Dedifferentiated amniotic fluid mesenchymal stem cell (primary cell): ENCODE measurements at regions not wholly inside any gene's neighbourhood (a gene's known extent, or its start where the extent isn't known, plus 50 kb on each side); places are given as distances from the start of the nearest gene placed in this dataset.

ENCODE experiments used
- DNase-seq: peaks from one replicate; pipeline ENCODE4 v3.0.0-alpha.2; 2016; ENCODE audit errors: extremely low spot score

DNA sequence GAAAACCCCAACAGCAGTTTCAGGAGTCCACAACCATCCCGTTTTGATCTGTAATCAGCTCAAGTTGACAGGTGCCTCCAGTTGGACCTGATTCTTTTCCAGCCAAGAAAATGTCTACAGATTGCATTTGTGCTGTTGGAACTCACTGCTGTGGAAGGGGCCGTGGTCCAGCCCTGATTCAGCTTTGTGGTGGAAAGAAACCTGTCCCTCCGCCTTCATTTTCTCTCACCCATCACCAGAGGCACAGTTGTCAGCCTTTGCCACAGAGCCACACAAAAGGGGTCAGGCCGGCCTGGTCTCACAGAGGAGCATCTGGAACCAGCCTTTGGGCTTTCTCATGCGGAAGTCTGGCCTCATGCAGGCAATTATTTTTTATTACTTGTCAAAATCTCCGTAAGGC, 483.6 kb downstream of the GADD45G start:
- DNase-seq, result no peak

DNA sequence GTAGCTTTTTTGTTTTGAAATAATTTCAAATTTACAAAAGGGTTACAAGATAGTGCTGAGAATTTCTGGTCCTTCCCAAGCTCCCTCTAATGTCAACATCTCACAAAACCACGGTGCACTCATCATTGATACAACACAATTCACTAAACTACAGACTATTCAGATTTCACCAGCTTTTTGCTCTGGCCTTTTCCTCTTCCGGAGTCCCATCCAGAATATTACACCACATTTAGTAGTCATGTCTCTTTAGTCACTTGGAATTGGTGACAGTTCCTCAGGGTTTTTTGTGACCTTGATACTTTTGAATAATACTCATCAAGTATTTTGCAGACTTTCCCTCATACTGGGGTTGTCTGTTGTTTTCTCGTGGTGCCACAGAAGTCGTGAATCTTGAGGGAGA, 484.0 kb downstream of the GADD45G start:
- DNase-seq, result no peak

DNA sequence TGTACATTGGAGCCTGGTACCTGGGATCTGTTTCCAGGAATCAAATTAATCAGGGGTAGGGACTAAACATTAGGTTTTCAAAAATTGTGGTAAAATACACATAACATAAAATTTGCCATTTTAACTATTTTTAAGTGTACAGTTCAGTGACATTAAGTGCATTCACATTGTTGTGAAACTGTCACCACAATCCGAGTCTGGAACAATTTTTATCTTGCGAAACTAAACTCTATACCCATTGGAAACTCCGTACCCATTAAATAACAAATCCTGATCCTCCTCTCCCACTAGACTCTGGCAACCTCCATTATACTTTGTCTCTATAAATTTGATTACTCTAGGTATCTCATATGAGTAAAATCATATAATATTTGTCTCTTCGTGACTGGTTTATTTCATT, 486.2 kb downstream of the GADD45G start:
- no peak for DNase-seq

DNA sequence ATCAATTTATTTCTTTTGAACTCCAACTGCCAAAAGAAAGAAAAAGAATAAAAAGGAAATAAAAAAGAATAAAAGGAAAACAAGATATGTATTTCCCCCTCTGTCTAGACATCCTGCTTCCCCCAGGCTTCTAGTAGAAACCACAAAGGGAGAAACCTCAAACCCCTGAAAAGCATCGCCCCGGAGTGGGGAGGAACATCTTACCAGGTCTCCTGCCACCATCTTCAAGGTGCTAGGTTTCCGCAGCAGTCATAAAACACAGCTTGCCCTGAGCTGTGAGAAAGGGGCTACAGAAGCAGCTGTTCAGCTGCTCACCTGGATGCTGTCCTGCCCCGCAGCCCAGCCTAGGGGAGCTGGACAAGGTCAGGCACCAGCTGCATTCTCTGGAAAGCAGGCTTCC, 487.7 kb downstream of the GADD45G start:
- no peak for DNase-seq

DNA sequence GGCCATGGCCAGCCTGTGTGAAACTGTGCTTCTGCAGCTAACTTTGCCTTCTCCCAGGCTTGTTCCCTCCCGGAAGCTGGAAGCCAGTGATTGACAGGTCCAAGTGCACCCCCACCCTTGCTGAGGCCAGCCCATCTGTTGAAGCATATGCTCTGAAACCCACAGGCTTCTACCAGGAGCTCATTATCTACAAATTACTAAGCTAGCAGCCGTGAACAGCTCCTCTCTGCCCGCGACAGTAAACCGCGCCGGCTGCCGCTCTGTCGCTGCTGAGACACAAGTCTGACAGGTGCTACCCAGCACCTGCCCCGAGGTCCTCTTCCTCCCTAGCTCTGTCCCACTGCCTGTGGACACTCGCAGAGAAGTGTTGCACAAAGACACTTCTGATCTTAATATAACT, 490.9 kb downstream of the GADD45G start:
- no peak for DNase-seq

DNA sequence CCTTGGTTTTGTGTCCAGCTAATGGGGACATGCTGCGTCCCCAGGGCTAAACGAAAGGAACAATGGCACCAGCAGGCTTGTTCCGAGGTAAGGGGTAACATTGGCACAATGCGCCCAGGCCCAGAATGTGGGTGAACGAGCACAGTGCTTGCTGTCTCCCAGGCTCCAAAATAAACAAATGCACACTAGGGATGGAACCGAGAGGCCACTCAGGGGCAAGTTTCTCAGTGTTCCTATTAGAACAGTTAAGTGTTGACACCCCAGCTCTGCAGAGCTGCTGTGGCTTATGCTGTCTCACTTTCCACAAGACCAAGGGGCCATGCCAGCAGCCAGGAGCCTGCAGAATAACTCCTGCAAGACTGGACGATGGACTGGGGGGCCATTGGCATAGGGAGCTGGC, 492.4 kb downstream of the GADD45G start:
- no peak for DNase-seq

DNA sequence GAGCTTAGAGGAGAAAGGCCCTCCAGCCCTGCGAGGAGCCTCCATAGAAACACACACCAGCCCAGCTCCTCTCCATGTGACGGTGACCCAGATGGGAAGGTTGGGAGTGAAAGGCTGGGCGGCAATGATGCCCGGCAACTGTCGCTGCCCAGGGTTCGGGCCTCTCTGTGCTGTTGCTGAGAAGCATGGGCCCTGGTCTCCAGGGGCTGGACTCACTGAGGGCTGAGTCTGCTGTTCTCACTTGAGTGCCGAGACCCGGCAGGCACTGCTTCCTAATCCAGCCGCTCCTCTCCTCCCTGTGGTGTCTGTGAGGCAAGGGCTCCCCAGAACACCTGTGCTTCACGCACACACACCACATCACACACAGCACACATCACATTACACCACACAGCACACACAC, 493.6 kb downstream of the GADD45G start:
- no peak for DNase-seq

DNA sequence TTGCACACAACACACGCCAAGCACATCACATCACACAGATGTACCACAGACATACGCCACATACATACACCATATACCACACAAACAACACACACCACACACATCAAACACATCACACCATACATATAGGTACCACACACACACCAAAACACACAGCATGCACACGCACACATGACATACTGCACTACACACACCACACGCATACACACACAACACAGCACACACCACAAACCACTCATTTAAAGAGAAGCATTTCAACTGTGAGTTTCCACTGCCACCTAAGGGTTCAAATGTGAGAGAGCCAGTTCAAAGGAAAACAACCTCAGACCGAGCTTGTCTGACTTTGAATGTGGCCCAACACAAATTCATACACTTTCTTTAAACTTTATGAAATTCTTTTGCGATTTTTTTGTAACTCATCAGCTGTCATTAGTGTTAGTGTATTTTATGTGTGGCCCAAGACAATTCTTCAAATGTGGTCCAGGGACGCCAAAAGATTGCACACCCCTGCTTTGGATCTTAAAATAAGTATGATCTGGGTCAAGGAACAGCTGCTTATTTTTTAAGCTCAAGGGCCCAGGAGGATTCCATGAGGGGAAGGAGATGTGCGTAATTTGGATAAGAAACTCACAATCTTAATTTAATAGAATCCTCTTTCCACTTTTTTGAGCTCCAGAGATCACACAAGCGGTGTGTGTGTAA, 494.6 kb downstream of the GADD45G start:
- no peak for DNase-seq

DNA sequence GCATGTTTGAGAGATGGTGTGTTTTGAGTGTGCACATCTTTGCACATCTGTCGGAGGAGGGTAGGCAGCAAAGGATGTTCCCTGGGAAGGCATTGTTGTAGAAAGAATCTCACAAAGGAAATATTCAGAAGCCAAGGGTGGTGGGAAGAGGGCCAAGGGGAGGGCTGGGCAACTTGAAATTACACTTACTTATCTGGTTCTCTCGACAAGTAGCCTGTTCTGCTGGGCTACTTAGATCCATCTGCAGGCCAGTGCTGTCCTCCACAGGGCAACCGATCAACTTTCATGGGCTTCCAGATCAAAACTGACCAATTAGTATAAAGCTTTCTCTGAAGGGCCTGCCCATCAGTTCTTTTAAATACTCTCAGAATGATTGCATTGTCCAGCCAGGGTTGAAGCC, 495.2 kb downstream of the GADD45G start:
- no peak for DNase-seq

DNA sequence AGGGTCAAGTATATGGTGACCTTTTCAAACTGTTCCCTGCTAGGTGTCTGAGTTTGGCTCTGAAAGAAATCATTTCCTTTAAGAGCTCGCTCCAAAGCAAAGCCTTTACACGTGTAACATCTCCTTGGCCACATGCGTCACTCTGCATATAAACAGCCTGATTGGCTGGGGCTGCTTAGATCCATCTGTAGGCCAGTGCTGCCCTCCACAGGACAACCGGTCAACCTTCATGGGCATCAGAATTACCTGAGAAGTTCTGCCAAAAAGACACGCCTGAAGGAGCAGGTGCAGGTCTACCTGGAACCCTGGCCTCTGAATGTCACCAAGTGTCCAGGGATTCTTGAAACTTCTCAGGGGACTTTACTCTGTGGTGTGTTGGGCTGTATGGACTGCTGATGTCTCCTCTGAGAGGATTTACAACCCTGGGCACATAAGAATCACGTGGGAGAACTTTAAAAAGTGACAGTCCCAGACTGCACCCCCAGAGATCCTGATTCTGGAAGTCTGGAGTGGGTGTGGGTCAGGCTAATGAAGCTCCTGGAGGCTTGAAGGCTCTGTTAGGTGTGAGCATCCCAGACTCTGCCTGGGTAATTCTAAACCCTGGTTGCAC, 497.6 kb downstream of the GADD45G start:
- peak; percentile 42 for DNase-seq

DNA sequence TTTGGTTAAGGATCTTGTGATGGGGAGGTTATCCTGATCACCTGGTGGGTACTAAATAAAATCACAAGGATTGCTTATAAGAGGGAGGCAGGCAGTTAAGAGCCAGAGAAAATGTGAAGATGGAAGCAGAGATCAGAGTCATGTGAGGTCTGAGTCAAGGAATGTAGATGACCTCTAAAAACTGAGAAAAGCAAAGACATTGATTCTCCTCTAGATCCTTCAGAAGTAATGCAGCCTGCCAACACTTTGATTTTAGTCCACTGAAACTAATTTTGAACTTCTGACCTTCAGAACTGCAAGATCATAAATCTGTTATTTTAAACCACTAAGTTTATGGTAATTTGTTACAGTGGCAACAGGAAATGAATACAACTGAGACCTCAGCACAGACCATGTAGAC, 499.0 kb downstream of the GADD45G start:
- DNase-seq, result no peak

DNA sequence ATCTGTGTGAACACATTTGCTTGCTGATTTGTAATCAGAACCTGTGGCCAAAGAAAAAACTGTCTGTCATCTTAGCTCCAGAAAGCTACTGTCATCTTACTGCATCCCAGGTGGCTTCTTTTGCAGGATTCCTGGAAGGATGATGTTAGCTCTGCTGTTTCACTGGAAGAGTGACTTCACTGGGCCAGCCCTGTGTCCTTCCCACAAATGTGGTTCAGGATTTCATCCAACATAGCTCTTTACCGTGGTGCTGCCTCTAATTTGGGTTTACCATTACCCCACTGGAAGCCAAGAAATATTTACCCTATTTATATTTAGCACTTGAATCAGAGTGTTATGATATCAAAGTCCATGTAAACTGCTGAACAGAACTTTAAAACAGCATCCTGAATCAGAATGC, 501.0 kb downstream of the GADD45G start:
- no peak for DNase-seq

DNA sequence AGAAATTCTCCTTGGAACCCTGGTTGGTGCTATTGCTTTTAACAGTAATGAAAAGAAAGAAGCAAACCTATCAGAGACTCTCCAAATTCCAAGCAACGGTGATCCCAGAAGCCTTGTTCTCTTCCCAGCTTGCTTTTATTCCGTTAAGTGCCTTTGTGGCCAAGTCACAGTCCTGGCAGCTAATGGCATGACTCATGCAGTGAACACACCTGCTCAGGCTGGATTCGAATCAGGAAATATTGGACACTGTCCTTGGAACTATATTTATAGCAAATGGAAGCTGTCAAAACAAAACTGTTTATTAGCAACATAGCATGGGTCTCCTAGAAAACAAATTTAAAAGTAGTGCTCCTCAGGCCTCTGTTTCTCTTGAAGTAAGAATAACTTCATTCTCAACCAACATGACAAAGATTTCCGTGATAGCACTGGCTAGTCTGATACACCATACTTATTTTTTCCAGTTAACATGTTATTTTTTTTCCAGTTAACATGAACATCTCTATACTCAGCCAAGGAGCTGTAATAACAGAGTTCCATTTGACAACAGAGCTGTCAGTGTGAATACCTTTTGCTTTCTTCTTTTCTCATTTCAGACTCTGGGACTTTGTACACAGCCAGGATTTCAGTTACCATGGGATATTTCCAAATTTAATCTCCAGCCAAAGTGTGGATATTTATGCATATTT, 502.4 kb downstream of the GADD45G start:
- no peak for DNase-seq

DNA sequence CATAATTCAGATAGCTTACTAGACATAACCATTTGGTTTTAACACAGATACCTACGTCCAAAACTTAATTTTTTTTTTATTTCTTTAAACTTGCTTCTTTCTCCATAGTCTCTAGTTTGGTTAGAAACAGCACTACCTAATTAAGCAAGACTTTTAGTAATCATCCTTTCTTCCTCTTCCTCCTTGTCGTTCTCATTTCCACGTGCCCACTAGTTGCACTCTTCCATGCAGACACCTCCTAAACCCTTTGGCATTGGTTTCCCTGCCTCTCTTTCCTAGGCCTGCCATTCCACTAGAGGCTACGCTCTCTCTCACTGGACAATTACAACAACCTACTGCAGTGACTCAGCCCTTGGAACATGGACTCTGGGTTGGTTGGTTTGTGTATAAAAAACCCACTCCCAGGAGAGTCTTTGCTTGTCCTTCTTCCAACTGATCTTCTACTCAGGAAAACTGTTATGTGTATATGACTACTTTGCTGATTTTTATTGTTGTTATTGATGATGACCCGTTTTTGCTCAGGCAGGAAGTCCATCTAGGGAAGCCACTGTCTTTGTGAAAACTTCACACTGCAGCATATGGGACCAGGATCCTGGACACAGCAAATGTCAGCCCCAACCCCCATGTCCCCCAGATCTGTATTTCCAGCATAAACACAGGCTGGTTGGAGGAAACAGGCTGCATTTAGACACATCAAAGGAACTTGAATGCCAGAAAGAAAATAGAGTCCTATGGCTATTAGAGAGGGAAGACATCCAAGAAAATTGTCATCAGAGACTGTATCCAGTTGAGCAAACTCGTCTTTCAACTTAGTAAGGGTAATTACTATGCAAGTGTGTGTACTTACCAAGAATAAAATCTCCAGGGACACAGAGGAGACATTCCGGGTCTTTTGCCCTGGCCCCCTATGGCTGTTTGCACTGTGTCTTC, 503.2 kb downstream of the GADD45G start:
- DNase-seq, result no peak

DNA sequence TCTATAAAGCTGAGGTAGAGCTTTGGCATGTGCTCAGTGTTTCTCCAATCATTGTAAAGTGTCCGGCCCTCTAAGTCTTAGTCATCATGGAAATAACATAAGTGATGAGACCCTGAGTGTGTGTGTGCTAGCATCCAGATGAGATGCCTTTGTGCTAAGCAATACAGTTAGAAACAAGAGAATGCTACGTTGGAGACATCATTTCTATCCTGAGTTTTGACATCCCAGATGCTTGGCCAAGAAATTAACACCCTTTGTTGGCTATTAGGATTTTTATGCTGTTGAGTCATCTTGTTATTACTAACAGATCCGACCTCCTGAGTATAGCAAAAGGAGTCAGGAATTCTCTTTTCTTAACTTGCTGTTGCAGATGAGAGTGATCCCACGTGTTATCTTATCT, 508.0 kb downstream of the GADD45G start:
- no peak for DNase-seq

DNA sequence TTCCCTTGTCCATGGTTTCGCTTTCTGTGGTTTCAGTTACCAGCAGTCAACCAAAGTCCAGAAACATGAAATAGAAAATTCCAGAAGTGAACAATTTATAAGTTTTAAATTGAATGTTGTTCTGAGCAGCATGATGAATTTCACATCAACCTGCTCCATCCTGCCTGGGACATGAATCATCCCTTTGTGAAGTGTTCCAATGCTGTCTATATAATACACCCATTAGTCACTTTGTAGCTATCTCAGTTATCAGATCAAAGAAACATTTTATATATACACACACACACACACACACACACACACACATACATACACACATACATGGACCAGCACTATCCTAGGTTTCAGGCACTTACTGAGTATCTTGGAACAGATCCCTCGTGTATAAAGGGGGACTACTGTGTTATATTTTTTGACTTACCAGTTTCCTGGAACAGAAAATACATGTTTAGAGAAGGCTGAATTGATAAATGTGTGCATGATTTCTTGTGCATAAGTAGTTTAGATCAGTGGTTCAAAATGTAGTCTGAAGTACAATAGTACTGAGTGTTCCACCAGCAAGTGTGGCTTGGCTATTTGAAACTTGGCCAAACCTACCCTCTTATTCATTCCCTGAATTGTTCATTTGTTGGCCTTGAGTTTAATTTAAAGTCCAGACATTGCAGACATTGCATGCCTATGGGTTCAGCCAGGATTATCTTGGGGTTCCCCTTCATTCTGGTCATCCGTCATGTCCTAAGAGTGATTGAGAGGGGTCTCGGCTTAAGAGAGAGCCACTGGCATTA, 510.0 kb downstream of the GADD45G start:
- DNase-seq, result no peak

DNA sequence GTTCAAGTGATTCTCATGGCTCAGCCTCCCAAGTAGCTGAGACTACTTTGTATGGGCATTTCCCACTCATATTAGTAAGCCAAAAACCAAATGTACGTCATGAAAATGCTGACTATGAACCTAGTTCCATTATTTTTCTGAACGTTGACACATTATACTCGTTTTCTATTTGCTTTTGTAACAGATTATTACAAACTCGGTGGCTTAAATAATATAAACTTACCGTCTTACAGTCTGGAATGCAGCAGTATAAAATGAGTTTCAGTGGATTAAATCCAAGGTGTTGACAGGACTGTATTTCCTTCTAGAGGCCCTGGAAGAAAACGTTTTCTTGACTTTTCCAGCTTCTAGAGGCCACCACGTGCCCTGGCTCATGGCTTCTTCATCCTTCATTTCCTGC, 517.0 kb downstream of the GADD45G start:
- no peak for DNase-seq

DNA sequence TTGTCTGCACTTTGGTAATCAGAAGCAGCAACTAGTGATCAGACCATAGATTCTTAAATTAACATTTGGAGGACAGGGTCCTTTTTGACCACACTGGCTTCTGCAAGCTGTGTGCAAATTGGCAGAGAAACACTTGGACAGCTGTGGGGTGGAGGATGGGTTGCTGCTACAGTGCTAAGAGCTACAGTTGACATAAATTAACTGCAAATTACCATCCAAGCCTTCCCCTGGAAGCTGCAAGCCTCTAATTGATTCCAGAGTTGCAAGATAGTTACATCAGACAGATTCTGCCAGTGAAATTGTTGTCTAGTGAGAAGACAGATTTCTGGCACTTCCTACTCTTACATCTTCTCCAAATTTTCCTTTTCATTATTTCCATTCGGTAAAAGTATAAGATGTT, 517.7 kb downstream of the DIRAS2 start:
- DNase-seq, result peak; percentile 62

DNA sequence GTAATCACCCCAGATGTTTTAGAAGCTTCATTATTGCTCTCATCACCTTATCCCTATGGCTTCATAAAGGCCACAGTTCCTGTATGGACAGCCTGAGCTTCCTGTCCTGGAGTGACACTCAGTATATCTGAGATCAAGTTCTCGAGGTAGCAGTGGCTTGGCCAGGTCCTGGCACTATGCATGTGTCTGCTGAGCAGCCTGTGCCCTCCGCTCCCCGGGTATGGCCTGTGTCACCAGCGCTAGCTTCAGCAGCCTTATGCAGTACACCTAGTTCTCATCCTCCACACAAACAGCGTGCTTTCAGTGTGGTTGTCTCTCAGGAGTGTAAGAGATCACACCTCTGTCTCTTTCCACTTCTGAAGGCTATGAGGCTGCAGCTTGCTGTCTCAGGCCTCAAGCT, 514.7 kb downstream of the DIRAS2 start:
- DNase-seq, result no peak

DNA sequence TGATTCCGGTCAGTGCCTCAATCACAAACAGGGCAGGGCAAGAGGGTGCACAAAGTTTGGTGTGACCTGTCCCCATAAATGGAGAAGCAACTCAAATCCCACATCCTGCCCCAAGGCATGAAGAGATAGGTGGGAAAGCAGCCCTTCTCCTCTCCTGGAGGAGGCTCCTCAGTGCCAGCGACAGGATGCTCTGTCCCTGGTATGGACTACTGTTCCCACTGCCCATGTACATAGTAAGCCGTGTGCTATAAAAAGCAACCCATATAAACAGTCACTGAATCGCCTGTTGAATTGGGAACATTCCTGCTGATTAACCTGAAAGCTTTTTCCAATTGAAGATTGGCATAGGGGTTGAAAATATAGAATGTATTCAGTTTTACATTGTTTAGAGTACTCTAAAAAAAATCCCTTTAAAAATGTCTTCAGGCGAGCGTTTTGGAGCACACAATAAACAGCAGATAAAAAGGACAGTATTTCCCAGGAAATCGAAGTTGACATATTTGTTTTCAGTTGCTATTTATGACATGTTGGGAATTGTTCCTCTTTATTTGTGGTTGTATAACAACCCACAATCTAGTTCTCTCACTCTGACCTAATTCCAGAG, 513.9 kb downstream of the DIRAS2 start:
- no peak for DNase-seq

DNA sequence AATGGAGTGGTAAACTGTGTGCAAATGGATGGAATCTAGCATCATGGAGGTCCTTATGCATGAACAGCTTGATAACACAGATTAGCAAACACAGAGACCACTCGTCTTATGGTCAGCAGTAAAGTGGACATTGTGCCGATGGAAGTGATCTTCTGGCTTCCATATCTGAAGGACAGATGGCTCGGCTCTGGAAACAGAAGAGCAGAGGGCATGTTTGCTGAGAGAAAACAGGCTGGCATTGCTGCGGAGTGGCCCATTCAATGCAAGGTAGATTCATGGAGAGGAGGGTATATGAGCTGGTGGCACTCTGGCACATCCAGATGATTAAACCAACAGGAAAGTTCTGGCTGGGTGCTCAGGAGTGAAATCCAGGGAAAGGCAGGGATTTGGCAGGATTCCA, 513.2 kb downstream of the DIRAS2 start:
- no peak for DNase-seq
